Inflammatory macrophage (primary cell): ENCODE measurements at regions not wholly inside any gene's neighbourhood (a gene's known extent, or its start where the extent isn't known, plus 50 kb on each side); places are given as distances from the start of the nearest gene placed in this dataset.
"Not testable (repeated sequence)": the region's sequence is repeated elsewhere in the genome, so short reads cannot be mapped to it uniquely, and the experiment has no call there.

Source experiments
- DNase-seq, 2 donors: peaks; one replicate each; pipeline ENCODE4 v3.0.0-alpha.2; 2020 to 2022

DNA sequence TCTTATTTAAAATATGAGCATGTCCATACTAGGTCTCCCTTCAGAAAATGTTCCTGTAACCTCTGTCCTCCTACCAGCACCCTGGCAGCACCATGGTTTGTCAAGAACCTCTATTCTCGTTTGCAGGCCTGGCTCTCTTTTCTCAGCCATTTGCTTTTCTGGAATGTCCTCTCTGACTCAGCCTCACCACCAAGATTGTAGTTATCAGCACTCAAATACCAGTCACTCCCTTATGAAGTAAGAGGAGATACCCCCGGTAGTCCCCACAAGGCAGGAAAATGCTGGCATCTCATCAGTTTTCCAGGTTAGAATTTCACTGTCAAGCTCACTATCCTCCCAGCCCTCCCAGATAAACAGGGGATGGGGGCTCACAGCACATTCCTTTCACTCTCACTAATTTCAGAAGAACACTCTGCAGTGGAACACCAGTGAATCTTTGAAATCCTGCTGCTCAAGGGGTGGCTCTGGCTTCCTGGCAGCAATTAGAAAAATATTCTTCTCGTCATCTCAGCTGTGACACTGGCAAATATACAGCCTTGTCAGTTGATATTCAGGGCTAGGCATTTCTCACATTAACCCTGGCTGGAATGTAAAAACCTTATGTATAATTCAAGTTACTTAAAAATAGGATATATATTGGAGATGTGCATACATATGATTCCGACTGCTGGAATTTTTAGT is 129.2 kb downstream of the TBX18 start:
- DNase-seq, result no peak

- no peak for DNase-seq
These were observed 130.6 kb downstream of the TBX18 start for GRCh38 chr6:84633771-84634170.

- DNase-seq, result not testable (repeated sequence)
These were observed 137.9 kb downstream of the TBX18 start for GRCh38 chr6:84626527-84626926.

DNA sequence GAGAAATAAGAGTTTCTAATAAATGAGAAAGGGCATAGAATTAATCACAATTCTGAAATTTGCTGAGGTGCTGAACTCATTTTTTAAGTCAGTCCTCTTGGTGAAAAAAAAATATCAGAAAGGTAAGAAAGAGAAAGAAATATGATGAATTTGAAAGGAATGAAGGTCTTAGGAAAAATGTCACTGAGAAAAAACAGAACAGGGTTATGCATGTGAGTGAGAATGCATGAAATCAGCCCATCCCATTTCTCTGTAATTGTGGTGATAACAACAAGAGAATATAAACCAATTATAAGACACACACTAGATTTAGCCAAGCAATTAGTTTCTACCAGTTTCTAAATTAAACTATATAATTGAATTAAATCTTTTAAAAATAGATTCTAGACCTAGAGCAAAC is 138.9 kb downstream of the TBX18 start:
- DNase-seq, result no peak

DNA sequence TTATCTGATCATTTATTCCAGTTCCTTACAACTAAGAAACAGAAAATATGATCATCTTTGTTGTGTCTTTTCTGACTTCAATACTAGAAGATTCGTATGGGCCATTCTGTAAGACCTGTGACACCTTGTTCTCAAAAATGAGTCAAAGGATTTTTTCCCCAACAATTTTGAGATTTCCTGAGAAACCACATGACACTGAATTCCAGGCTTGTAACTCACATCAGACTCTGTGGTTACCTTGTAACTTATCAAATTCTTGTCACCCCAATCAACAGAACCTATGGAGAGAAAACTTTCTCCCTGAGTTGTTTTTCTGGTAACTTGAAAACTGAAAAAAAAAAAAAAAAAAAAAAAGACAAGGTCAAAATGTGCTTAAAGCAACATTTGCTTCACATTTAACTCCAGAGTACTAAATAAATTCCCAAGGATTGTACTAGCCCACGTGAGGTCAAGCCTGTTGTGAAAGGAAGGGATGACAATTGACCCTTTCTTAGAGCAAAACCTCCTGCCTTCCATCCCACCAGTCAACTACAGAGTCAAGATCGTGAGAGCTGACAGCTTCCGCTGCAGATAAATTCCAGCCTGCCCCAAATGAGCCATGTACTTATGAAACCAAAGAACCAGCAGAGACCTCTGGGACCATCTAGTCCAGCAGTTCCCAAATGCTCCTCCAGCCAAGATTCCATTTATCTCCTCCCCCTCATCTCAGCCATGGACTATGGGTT is 140.3 kb downstream of the TBX18 start:
- no peak for DNase-seq

- DNase-seq, result no peak
These were observed 145.6 kb downstream of the TBX18 start for GRCh38 chr6:84618836-84619235.

DNA sequence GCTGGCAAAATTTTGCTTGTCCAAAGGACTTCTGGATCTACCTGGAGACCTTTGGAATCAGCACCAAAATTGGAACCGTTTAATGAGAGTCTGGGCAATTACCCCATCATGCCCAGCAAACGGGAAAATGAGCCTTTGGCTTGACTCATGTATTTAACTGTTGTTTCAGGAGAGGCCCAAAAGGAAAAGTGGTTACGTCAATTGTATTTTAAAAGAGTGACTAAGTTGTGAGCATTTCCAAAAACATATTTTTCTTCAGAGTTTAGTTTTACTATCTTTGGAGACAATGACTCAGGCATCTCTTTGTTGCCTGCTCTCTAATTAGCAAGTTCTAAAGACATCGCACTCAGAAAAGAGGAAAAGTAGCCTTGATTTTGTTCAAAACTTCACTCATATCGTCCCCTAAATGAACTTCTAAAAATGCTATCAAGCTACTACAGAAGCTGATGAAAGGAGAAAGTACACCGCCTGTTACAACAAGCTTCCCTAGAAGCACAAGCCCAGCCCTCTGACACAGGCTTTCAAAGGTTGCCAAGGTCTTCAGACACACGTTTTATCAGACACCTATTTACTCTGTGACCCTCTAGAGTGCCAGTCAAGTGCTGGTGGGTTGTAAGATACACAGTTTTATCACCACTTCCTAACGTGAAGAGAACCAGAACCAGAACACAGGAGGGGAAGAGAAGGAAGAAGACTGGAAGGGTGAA is 146.2 kb downstream of the TBX18 start:
- no peak for DNase-seq

- DNase-seq, result no peak
These were observed 148.4 kb downstream of the TBX18 start for GRCh38 chr6:84615987-84616386.

GRCh38 chr6:84615113-84615850 is 149.1 kb downstream of the TBX18 start:
- no peak for DNase-seq

DNA sequence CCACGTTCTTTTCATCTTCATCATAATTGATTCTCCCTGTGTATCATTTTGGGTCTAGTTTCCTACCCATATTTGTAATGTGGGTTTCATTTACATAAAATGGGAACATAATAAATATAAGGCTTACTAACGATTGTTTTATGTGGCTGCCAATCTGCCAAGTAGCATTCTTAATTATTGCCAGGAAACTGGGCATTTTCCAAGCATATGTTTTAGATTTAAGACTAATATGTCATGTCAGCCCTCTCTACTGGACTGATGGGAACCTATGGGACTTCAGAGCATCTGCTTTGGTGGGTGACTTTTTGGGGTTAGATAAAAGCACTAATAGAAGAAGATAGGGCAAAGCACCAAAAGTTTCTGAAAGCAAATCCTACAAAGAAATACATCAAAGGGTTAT is 157.5 kb downstream of the TBX18 start:
- no peak for DNase-seq

GRCh38 chr6:84605298-84605697 is 159.1 kb downstream of the TBX18 start:
- no peak for DNase-seq

GRCh38 chr6:84601366-84601765 is 163.0 kb downstream of the TBX18 start:
- no peak for DNase-seq

GRCh38 chr6:84599991-84600390 is 164.4 kb downstream of the TBX18 start:
- no peak for DNase-seq

DNA sequence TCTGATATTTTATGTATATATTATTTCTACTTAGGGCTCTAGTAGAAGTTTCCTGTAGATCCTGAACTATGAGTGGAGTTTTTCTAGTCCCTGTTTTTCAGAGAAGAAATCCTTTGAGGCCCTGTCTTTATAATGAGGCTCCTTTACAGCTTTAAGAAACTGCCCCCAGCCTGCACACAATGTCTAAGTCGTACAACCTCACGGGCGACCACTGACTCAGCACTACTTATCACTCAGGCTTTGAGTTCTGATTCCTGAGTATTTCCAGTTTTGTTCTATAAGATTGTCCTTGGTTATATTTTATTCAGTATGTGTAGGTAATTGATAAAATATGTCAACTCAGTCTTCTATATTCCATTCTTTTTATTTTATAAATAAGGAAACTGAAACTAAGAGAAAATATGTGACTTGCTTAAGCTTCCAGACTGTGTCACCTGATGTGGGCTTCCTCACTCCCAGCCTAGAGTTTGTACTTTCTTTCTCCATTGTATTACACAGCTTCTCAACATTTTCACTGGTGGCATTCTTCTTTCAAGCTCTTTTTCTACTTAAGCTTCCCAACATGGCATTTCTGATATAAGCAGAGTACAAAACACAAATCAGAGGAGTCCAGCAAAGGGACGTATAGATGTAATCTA is 167.0 kb downstream of the TBX18 start:
- no peak for DNase-seq

DNA sequence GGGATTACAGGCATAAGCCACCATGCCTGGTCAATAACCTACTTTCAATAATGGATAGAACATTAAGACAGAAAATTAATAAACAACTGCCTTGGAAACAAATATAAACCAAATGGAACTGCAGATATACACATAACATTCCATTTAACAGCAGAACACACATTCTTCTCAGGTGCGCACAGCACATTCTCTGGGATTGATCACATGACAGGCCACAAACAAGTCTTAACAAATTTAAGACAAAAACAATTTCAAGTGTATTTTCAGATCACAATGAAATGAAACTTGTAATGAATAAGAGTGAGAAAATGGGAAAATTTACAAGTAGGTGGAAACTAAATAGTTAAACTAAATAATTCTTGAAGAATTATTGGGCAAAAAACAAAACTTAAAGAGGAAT is 167.9 kb downstream of the TBX18 start:
- DNase-seq, result no peak

GRCh38 chr6:84588697-84589080 is 175.7 kb downstream of the TBX18 start:
- no peak for DNase-seq

GRCh38 chr6:84587994-84588696 is 176.3 kb downstream of the TBX18 start:
- DNase-seq, result not testable (repeated sequence)

DNA sequence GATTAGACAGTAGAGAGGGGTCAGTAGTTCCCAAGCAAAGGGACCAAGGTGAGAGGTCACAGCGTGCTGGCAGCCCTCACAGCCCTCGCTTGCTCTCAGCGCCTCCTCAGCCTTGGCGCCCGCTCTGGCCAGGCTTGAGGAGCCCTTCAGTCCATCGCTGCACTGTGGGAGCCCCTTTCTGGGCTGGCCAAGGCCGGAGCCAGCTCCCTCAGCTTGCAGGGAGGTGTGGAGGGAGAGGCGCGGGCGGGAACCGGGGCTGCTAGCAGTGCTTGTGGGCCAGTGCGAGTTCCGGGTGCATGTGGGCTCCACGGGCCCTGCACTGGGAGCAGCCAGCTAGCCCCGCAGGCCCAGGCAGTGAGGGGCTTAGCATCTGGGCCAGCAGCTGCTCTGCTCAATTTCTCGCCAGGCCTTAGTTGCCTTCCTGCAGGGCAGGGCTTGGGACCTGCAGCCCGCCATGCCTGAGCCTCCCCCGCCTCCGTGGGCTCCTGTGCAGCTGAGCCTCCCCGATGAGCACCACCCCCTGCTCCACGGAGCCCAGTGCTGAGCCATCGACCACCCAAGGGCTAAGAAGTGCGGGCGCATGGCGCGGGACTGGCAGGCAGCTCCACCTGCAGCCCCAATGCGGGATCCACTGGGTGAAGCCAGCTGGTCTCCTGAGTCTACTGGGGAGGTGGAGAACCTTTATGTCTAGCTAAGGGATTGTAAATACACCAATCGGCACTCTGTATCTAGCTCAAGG is 177.0 kb downstream of the TBX18 start:
- not testable (repeated sequence) for DNase-seq

DNA sequence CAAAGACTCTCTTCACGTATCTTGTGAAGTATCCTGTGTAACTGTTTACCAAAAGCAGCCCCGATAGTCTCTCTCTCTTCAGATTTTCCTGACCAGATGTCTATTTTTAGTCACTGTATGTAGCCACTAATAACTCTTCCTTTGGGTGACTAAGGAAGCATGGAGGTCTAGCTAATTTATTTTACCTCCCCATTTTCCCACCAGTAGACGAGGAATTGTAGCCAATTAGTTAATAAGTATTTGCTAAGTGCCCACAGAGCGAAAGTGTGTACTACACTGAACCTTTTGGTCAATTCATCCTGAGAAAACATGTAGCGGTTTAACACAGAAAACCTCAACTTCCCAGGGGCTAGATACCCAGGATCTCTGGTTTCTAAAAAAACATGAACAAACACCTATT is 180.6 kb downstream of the TBX18 start:
- DNase-seq, result no peak

- no peak for DNase-seq
These were observed 181.4 kb downstream of the TBX18 start for GRCh38 chr6:84582997-84583396.
